GM18511 (cell line): ENCODE measurements at regions not wholly inside any gene's neighbourhood (a gene's known extent, or its start where the extent isn't known, plus 50 kb on each side); places are given as distances from the start of the nearest gene placed in this dataset.

Source experiments
- ATAC-seq: cut with Tn5 transposase; IDR thresholded peaks from one replicate; pipeline ENCODE4 v1.9.1; 2021; ENCODE audit warnings: mild to moderate bottlenecking, moderate library complexity; ENCODE audit not compliant: unreplicated experiment

DNA sequence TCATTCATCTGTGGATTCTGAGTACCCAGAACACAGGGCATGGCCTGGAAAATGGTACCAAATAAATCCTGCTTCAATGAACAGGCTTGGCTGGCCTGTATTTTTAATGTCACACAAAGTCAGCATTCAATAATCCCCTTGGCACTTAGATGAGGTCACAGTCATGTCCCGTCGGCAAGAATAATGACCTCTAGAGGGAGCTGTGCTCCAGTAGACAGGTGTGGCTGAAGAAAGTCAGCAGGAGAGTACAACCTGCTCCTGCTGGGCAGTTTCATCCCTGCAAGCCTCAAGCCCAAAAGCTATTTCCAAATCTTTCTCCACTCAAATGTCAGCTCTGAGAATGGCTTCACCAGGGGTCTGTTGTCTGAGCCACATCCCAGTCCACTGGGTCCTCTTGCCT, 404.0 kb upstream of the F9 start:
- peak; percentile 76 for ATAC-seq

GRCh38 chrX:139125916-139126315, 404.6 kb upstream of the F9 start:
- peak; percentile 12 for ATAC-seq

- no peak for ATAC-seq
Observed at GRCh38 chrX:139121616-139122286, 408.8 kb upstream of the F9 start.

- ATAC-seq: no peak
Observed at GRCh38 chrX:139120760-139121159, 409.2 kb upstream of the FGF13 start.

DNA sequence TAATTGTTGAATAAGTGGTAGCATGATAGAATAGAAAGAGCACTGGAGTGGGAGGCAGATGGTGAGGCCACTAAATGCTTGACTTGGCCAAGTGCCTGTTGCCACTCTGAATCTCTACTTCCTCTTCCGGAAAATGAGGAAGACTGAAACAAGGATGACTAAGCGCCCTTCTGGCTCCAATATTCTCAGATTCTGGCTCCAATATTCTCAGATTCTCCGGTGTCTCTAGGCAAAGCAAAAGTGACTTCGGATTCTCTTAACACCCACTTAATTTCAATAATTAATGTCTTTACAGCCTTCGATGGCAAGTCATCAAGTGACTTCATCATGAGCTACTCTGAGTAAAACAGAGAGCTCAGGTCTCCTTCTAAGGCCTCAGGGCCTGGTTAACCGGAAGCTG, 402.2 kb upstream of the FGF13 start:
- no peak for ATAC-seq

DNA sequence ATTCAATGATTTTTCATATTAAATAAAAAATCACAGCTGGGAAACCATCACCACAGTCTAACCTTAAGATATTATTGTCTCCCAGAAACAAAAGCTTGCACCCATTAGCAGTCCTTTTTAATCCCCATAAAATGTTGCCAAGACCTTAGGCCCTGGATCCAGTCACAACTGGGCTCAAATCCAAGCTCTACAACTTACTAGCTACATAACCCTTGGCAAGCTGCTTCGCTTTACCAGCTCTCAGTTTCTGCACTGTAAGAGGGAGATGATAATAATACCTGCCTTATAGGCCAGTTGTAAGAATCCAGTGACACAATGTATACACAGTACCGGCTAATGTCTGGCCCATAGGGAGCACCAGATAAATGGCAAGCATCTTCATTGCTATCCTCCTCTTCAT, 400.9 kb upstream of the FGF13 start:
- ATAC-seq: no peak

DNA sequence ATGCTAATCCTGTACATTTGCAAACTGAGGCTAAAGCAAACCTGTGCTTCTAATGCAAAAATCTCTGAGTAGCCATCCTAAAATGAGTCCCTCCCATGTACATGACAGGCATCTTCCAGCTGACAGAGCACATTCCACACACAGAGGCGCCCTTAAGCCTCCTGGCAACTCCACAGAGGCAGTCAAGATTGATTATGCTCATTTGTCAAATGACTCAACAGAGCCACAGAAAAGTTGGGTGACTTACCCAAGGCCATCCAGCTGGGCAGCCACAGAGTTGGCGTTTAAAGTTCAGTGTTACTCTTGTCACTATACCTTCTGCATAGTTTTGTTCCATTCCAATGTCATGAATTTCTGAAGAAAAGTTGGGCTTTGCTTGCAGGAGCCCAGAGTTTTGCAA, 394.6 kb upstream of the FGF13 start:
- no peak for ATAC-seq

GRCh38 chrX:139094671-139095592, 383.4 kb upstream of the FGF13 start:
- ATAC-seq: no peak

GRCh38 chrX:139093201-139093600, 381.7 kb upstream of the FGF13 start:
- ATAC-seq: no peak

DNA sequence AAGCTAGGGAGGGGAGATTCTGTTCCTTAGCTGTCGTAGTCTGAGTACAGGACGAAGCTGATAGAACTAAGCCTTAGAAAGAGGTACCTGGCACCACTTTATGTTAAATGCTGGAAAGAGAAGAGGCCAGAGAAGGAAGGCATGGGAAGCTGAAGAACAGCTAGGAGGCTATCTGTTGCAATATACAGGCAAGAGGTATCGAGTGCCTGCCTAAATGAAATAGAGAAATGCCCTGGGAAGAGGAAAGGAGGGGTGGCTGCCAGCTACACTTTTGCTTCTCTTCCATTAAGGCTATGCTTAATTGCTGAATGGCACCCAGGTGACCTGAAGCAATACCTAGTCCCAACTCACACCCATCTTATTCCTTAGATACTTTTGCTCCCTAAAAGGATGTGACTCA, 380.4 kb upstream of the FGF13 start:
- ATAC-seq: no peak

DNA sequence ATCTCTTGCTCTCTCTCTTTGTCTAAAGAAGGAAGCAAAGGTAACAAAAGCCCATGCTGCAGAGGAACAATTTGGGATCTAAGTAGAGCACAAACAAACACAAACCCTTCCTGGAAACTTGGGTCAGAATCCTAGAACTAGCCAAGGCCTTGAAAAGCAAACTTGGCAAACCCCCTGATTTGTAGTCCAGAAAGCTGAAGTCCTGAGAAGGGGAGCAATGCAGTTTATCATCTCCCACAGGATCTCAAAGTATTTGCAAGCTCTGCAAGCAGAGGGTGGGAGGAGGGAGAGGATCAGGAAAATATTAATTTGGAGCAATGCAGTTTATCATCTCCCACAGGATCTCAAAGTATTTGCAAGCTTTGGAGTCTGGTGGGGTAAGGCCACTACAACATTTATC, 379.5 kb upstream of the FGF13 start:
- no peak for ATAC-seq

DNA sequence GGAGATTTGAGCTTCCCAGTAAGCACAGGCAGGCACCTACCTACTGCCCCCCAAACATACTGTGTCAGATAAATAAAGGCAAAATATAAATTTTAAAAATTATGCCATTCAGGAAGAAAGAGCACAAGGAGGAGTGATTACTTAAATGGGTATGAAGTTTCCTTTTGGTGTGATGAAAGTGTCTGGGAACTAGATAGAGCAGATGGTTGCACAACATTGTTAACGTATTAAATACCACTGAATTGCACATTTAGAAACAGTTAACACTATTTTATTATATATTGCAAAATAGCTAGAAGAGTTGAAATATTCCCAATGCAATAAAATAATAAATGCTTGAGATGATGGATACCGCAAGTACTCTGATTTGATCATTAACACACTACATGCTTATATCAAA, 374.7 kb upstream of the FGF13 start:
- ATAC-seq: no peak

GRCh38 chrX:139085404-139085803, 373.9 kb upstream of the FGF13 start:
- no peak for ATAC-seq

DNA sequence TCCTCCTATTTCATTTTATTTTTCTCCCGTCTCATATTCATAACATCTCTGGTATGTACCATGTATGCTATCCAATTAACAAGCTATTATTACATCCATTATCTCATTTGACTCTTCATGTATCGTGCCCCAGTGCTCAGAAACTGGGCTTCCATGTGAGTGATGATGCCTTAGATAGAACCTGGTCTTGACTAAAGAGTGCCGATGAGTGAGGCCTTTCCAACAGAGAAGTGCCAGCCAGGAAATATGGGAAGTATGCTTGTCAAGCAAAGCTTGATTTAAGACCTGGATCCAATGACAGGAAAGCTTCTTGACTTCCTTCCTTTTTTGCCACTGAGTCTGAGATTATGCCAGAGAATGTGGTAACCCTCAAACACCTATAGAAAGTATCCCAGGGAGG, 371.7 kb upstream of the FGF13 start:
- ATAC-seq: no peak

DNA sequence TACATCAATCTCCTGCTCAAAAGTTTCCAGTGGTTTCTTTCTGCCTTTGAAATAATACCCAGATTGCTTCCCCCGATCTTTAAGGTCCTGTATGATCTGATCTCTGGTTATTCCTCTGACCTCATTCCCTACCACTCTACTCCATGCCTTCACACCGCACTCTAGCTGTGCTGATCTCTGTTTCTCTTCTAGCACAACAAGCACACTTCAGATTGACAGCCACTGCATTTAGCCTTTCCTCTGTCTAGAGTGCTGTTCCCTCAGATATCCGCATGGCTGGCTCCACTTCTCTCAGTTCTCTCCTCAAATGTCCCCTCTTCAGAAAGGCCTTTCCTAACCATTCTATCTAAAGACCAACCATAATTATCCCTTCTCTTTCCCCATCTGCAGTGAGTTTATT, 370.4 kb upstream of the FGF13 start:
- no peak for ATAC-seq

GRCh38 chrX:139079789-139080188, 368.3 kb upstream of the FGF13 start:
- no peak for ATAC-seq

DNA sequence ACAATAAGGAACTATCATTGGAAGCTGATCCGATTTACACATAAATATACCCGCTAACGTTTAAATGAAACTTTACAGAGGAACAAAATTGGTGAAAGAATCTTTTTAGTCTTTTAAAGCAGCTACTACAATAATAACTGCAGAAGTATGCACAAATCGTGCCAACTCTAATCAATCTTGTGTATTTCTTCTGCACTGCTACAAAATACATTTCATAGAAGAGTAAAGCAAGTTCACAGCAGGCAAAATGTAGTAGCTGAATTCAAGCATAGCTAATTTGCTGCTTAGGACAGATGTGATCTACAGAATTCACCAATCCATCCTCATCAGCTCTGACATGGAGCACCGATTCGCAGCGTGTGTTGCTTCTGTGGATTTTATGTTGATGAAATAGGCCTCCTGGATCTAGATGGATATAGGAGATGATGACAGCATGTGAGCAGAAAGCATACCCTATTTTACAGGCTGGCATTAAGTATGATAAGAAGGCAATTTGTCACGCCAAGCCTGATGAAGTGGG, 367.3 kb upstream of the FGF13 start:
- ATAC-seq: no peak

GRCh38 chrX:139078342-139078741, 366.8 kb upstream of the FGF13 start:
- no peak for ATAC-seq

- ATAC-seq: no peak
Observed at GRCh38 chrX:139077281-139078250, 366.0 kb upstream of the FGF13 start.

DNA sequence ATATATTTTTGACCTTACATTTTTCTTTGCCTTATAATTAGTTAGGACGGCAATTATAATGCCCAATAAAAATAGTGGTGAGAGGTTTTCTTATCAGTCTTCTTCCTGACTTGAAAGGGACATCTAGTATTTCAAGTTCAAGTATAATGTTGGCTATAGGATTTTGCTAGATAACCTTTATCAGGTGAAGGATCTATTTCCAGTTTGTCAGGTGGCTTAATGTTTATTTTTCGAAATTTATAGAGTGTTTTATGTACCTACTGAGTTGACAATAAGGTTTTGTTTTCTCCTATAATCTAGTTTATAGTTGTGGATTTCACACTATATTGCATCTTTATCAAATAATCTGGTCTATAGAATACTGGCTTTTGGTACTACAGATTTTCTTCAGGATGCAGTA, 351.8 kb upstream of the FGF13 start:
- no peak for ATAC-seq
